ENCODE measurements at regions not wholly inside any gene's neighbourhood (a gene's known extent, or its start where the extent isn't known, plus 50 kb on each side); places are given as distances from the start of the nearest gene placed in this dataset.

GRCh38 chr2:215716956-215717355 is 281.1 kb upstream of the FN1 start:
- no peak for DNase-seq (ENCODE audit: low spot score)

GRCh38 chr2:215712871-215713790 is 277.3 kb upstream of the FN1 start:
- DNase-seq (ENCODE audit: low spot score) = no peak

GRCh38 chr2:215712219-215712868 is 276.5 kb upstream of the FN1 start:
- no peak for DNase-seq (ENCODE audit: low spot score)

GRCh38 chr2:215711471-215712034 is 275.7 kb upstream of the FN1 start:
- no peak for DNase-seq (ENCODE audit: low spot score)

- no peak for DNase-seq (ENCODE audit: low spot score)
These were observed 271.7 kb upstream of the FN1 start for GRCh38 chr2:215707608-215708007.

GRCh38 chr2:215705771-215706361 is 270.0 kb upstream of the FN1 start:
- no peak for DNase-seq (ENCODE audit: low spot score)

GRCh38 chr2:215705281-215705680 is 269.4 kb upstream of the FN1 start:
- DNase-seq (ENCODE audit: low spot score) = no peak

- DNase-seq (ENCODE audit: low spot score) = no peak
These were observed 266.4 kb upstream of the FN1 start for GRCh38 chr2:215702116-215702902.

- no peak for DNase-seq (ENCODE audit: low spot score)
These were observed 264.1 kb upstream of the FN1 start for GRCh38 chr2:215699700-215700538.

- DNase-seq (ENCODE audit: low spot score) = no peak
These were observed 263.1 kb upstream of the FN1 start for GRCh38 chr2:215699018-215699417.

- DNase-seq (ENCODE audit: low spot score) = no peak
These were observed 262.7 kb upstream of the FN1 start for GRCh38 chr2:215698566-215698965.

- no peak for DNase-seq (ENCODE audit: low spot score)
These were observed 261.6 kb upstream of the FN1 start for GRCh38 chr2:215697496-215697895.

- no peak for DNase-seq (ENCODE audit: low spot score)
These were observed 261.1 kb upstream of the FN1 start for GRCh38 chr2:215697003-215697402.

GRCh38 chr2:215695861-215696260 is 260.0 kb upstream of the FN1 start:
- DNase-seq (ENCODE audit: low spot score) = no peak

GRCh38 chr2:215693999-215694580 is 258.2 kb upstream of the FN1 start:
- DNase-seq (ENCODE audit: low spot score) = no peak

GRCh38 chr2:215693193-215693998 is 257.5 kb upstream of the FN1 start:
- DNase-seq (ENCODE audit: low spot score) = no peak

- DNase-seq (ENCODE audit: low spot score) = no peak
These were observed 256.7 kb upstream of the FN1 start for GRCh38 chr2:215692387-215693079.

GRCh38 chr2:215691346-215691745 is 255.5 kb upstream of the FN1 start:
- DNase-seq (ENCODE audit: low spot score) = no peak
